Neural progenitor cell (in vitro differentiated cells): ENCODE measurements at regions not wholly inside any gene's neighbourhood (a gene's known extent, or its start where the extent isn't known, plus 50 kb on each side); places are given as distances from the start of the nearest gene placed in this dataset.

Source experiments
- EZH2 ChIP-seq: fragments of 200-600 bp; sonication (generic); IDR thresholded peaks from 2 replicates; pipeline ENCODE4 v1.6.1; 2017; ENCODE audit warnings: antibody characterized with exemption, mild to moderate bottlenecking, moderate library complexity
- EZH2phosphoT487 ChIP-seq: fragments of 200-600 bp; sonication (generic); IDR thresholded peaks from 2 replicates; pipeline ENCODE4 v1.6.1; 2017; ENCODE audit warnings: antibody characterized with exemption
- TF ChIP-seq, protein P1 (sequence below): fragments of 200-600 bp; sonication (generic); IDR thresholded peaks from 2 replicates; pipeline ENCODE4 v1.5.1; 2017; ENCODE audit warnings: antibody characterized with exemption, mild to moderate bottlenecking

DNA sequence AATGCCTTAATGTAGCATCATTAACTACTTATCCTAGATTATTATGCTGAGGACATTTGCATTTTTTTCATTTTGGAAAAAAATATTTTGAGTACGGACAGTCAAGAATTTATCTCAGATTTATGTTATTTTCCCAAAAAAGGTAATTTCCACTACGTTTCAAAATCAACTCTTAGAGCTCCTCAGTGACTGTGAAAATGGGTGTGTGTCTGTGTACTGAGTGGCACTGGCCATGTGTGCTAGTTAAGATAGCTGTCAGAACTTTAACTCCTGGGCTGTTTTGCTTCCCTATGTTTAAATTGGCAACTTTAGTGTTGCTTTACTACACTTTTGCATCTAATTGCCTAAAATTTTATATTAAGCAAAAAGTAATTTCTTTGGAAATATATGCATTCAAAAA is 927.4 kb downstream of the EFNB2 start:
- TF ChIP-seq EZH2 (no peak), EZH2phosphoT487 (no peak)
- TF ChIP-seq, protein P1, sequence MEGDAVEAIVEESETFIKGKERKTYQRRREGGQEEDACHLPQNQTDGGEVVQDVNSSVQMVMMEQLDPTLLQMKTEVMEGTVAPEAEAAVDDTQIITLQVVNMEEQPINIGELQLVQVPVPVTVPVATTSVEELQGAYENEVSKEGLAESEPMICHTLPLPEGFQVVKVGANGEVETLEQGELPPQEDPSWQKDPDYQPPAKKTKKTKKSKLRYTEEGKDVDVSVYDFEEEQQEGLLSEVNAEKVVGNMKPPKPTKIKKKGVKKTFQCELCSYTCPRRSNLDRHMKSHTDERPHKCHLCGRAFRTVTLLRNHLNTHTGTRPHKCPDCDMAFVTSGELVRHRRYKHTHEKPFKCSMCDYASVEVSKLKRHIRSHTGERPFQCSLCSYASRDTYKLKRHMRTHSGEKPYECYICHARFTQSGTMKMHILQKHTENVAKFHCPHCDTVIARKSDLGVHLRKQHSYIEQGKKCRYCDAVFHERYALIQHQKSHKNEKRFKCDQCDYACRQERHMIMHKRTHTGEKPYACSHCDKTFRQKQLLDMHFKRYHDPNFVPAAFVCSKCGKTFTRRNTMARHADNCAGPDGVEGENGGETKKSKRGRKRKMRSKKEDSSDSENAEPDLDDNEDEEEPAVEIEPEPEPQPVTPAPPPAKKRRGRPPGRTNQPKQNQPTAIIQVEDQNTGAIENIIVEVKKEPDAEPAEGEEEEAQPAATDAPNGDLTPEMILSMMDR: no peak
